ENCODE measurements at regions not wholly inside any gene's neighbourhood (a gene's known extent, or its start where the extent isn't known, plus 50 kb on each side); places are given as distances from the start of the nearest gene placed in this dataset.
"Not testable (repeated sequence)": the region's sequence is repeated elsewhere in the genome, so short reads cannot be mapped to it uniquely, and the experiment has no call there.

DNA sequence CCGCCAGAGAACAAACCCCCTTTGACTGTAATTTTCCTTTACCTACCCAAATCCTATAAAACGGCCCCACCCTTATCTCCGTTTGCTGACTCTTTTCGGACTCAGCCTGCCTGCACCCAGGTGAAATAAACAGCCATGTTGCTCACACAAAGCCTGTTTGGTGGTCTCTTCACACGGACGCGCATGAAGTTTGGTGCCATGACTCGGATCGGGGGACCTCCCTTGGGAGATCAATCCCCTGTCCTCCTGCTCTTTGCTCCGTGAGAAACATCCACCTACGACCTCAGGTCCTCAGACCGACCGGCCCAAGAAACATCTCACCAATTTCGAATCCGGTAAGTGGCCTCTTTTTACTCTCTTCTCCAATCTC is 52.1 kb upstream of the FAM124A start:
- not testable (repeated sequence) for H3K4me3 ChIP-seq (ENCODE audit: low read length); H3K9me3 ChIP-seq (replicated peaks; ENCODE audit: low read length); H3K9ac ChIP-seq (ENCODE audit: low read depth, low read length); H3K4me2 ChIP-seq (ENCODE audit: low read length); H3K4me1 ChIP-seq (ENCODE audit: control insufficient read depth, insufficient read depth, low read length); H3K36me3 ChIP-seq (ENCODE audit: insufficient read depth, low read length)
- H3K27me3 ChIP-seq (ENCODE audit: control insufficient read depth, insufficient read depth, low read length) = peaks cover 32% of the 10 kb centered on the region

DNA sequence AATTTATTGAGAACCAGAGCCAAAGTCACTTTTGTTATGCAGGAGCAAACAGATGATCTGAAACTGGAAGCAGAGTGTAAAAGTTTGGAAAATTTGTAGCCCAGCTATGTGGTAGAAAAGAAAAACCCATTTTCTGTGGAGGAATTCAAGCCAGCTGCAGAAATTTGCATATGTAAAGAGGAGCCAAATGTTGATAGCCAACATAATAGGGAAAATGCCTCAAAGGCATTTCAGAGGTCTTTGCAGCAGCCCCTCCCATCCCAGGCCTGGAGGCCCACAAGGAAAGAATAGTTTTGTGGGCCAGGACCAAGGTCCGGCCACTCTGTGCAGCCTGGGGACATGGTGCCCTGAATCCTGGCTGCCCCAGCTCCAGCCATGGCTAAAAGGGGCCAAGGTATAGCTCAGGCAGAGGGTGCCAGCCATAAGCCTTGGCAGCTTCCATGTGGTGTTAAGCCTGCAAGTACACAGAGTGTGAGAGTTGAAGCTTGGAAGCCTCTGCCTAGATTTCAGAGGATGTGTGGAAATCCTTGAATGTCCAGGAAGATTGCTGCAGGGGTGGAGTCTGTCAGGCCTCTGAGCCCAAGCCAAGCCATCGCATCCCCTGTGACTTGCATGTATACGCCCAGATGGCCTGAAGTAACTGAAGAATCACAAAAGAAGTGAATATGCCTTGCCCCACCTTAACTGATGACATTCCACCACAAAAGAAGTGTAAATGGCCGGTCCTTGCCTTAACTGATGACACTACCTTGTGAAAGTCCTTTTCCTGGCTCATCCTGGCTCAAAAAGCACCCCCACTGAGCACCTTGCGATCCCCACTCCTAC is 52.7 kb upstream of the FAM124A start:
- not testable (repeated sequence) for H3K9me3 ChIP-seq (replicated peaks; ENCODE audit: low read length); H3K4me1 ChIP-seq (ENCODE audit: control insufficient read depth, insufficient read depth, low read length); H3K36me3 ChIP-seq (ENCODE audit: insufficient read depth, low read length); H3K4me3 ChIP-seq (ENCODE audit: low read length); H3K4me2 ChIP-seq (ENCODE audit: low read length); H3K9ac ChIP-seq (ENCODE audit: low read depth, low read length)
- H3K27me3 ChIP-seq (ENCODE audit: control insufficient read depth, insufficient read depth, low read length) = peaks cover 36% of the 10 kb centered on the region

DNA sequence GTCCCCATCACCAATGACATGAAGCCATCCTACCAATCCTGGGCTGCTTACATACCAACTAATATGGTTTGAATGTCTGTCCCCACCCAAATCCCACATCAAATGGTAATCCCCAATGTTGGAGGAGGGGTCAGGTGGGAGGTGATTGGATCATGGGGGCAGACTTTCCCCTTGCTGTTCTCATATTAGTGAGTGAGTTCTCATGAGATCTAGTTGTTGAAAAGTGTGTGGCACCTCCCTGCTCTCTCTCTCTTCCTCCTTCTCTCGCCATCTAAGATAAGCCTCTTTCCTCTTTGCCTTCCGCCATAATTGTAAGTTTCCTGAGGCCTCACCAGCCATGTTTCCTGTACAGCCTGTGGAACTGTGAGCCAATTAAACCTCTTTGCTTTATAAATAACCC is 53.6 kb upstream of the FAM124A start:
- no peak overlapping the region for H3K4me3 ChIP-seq (ENCODE audit: low read length)
- no peaks in the 10 kb centered on the region for H3K4me1 ChIP-seq (ENCODE audit: control insufficient read depth, insufficient read depth, low read length)
- no peak overlapping the region for H3K9ac ChIP-seq (ENCODE audit: low read depth, low read length)
- no peaks in the 10 kb centered on the region for H3K9me3 ChIP-seq (replicated peaks; ENCODE audit: low read length)
- H3K27me3 ChIP-seq (ENCODE audit: control insufficient read depth, insufficient read depth, low read length) = peaks cover 41% of the 10 kb centered on the region
- no peak overlapping the region for H3K4me2 ChIP-seq (ENCODE audit: low read length)
- no peaks in the 10 kb centered on the region for H3K36me3 ChIP-seq (ENCODE audit: insufficient read depth, low read length)

DNA sequence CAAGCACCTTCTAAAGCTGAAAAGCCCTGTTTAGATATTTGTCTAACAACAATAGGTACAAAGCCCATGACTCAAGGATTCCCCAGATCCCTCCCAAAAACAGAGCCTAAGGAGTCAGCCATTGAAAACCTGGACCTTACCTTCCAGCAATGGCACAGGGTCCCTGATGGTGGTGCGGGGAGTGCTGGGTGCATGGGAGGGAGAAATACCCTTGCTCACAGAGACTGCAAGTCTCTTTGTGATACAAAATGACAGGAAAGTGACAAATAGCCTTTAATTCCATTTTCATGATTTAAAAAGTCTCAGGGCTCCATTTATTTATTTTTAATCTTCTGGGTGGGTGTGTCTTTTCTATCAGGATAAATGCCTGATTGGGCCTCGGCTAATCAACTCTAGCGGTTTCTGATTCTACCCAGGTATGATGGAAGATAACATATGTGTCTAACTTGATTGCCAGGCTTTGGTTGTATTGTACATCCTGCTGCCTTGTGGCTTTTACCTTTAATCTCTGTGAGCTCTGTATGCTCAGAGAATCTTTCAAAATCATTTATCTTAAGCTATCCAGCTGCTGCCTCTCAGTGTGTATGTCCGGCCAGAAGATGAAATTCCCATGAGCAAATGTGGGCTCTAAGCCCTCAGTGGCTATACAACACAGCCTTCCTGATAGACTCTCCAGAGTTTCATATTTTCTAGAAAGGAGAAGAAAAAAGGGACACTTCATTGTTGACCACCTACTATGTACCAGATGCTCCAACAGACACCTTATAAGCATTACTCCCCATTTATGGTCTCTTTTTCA is 54.6 kb upstream of the FAM124A start:
- Histone ChIP-seq H3K4me3 (ENCODE audit: low read length) (no peak overlapping the region), H3K36me3 (ENCODE audit: insufficient read depth, low read length) (no peaks in the 10 kb centered on the region), H3K9me3 (replicated peaks; ENCODE audit: low read length) (no peaks in the 10 kb centered on the region), H3K4me1 (ENCODE audit: control insufficient read depth, insufficient read depth, low read length) (no peaks in the 10 kb centered on the region), H3K4me2 (ENCODE audit: low read length) (no peak overlapping the region), H3K27me3 (ENCODE audit: control insufficient read depth, insufficient read depth, low read length) (peaks cover 51% of the 10 kb centered on the region), H3K9ac (ENCODE audit: low read depth, low read length) (no peak overlapping the region)

DNA sequence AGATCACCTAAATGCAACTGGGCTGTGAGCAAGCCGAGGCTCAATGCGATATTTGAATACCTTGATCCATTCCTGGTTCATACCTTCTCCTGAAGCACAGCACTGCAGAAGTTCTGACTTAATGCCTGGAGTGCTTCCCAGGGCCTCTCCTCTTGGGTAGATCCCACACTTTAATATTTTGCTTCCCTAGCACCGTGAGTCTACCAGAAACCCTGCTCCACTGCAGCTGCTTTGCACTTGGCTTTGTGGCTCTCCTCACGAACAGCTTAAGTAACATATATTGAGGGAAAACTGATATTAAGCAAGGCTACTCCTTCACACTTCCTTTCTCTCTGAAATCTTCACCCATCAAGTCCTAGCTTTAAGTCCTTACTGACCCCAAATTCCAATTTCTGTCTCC is 51.6 kb upstream of the C13orf42 start:
- no peak overlapping the region for H3K9ac ChIP-seq (ENCODE audit: low read depth, low read length)
- H3K4me1 ChIP-seq (ENCODE audit: control insufficient read depth, insufficient read depth, low read length) = no peaks in the 10 kb centered on the region
- no peaks in the 10 kb centered on the region for H3K36me3 ChIP-seq (ENCODE audit: insufficient read depth, low read length)
- H3K4me3 ChIP-seq (ENCODE audit: low read length) = no peak overlapping the region
- H3K27me3 ChIP-seq (ENCODE audit: control insufficient read depth, insufficient read depth, low read length) = peaks cover 64% of the 10 kb centered on the region
- H3K9me3 ChIP-seq (replicated peaks; ENCODE audit: low read length) = no peaks in the 10 kb centered on the region
- H3K4me2 ChIP-seq (ENCODE audit: low read length) = no peak overlapping the region

All from skeletal muscle satellite cell (primary cell).